ENCODE measurements at regions not wholly inside any gene's neighbourhood (a gene's known extent, or its start where the extent isn't known, plus 50 kb on each side); places are given as distances from the start of the nearest gene placed in this dataset.
"Not testable (repeated sequence)": the region's sequence is repeated elsewhere in the genome, so short reads cannot be mapped to it uniquely, and the experiment has no call there.

GRCh38 chr6:15819841-15820240 is 157.0 kb upstream of the DTNBP1 start:
- TF ChIP-seq, protein P1, sequence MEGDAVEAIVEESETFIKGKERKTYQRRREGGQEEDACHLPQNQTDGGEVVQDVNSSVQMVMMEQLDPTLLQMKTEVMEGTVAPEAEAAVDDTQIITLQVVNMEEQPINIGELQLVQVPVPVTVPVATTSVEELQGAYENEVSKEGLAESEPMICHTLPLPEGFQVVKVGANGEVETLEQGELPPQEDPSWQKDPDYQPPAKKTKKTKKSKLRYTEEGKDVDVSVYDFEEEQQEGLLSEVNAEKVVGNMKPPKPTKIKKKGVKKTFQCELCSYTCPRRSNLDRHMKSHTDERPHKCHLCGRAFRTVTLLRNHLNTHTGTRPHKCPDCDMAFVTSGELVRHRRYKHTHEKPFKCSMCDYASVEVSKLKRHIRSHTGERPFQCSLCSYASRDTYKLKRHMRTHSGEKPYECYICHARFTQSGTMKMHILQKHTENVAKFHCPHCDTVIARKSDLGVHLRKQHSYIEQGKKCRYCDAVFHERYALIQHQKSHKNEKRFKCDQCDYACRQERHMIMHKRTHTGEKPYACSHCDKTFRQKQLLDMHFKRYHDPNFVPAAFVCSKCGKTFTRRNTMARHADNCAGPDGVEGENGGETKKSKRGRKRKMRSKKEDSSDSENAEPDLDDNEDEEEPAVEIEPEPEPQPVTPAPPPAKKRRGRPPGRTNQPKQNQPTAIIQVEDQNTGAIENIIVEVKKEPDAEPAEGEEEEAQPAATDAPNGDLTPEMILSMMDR (conservative IDR thresholded peaks at IDR 0.05), result no peak
- H3K27ac ChIP-seq, result no peak overlapping the region

DNA sequence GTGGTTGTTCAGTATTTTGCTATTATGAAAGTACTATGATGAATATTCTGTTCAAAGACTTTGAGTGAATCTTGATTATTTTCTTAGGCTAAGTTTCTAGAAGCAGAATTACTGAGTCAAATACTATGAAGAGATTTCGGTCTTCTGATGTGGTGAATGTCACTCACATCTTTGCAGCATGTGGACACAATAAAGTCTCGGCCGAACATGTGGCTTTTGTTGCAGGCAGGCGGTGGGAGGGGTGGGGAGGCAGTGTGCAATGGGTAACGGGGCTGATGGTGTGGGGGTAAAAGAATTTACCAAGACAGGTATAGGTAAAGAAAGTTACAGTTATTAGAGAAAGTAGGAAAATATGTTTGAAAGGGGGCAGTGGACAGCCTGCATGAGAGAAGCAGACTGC is 156.4 kb upstream of the DTNBP1 start:
- TF ChIP-seq, protein P1 (conservative IDR thresholded peaks at IDR 0.05), result no peak
- no peak overlapping the region for H3K27ac ChIP-seq

DNA sequence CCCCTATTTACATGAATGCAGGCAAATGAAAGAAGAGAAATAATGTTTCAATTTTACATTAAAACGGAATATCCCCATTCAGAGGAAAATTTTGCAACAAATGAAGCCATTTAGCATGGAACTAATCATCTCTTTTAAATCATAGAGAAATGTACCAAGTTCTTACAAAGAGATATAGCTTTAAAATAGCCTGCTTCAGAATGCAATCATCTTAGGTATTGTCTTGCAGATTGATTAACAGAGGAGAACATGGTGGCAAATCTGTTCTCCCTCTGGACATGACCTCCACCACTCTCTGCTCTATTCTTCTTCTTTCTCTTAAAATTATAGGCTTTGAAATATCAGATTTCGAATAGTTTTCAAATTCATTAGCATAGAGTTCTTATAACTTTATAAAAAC is 155.7 kb upstream of the DTNBP1 start:
- TF ChIP-seq, protein P1 (conservative IDR thresholded peaks at IDR 0.05), result no peak
- H3K27ac ChIP-seq, result no peak overlapping the region

DNA sequence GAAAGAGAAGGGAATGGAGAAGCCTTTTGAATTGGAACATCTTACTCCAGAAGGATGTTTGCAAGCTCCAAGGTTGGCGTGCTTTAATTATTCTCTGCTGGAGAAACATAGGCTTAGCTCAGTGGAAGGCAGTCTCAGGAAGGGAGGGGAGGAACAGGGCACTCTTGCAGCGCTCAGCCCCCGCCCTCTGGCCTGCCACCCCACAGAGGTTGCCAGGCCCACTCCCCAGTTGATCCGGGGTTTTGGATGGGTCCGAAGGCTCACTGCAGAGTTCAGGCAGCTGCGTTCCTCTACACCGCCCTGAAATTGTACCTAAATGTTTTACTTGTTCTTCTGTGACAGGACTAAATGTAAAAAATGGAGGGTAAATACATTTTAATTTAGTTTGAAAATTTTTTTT is 155.2 kb upstream of the DTNBP1 start:
- H3K27ac ChIP-seq, result no peak overlapping the region
- TF ChIP-seq, protein P1 (conservative IDR thresholded peaks at IDR 0.05), result no peak

- no peak overlapping the region for H3K27ac ChIP-seq
- TF ChIP-seq, protein P1 (conservative IDR thresholded peaks at IDR 0.05), result no peak
These were observed 154.3 kb upstream of the DTNBP1 start for GRCh38 chr6:15817100-15817499.

GRCh38 chr6:15816661-15817060 is 153.8 kb upstream of the DTNBP1 start:
- no peak overlapping the region for H3K27ac ChIP-seq
- TF ChIP-seq, protein P1 (conservative IDR thresholded peaks at IDR 0.05), result no peak

- H3K27ac ChIP-seq, result not testable (repeated sequence)
These were observed 150.9 kb upstream of the DTNBP1 start for GRCh38 chr6:15813698-15814097.

- H3K27ac ChIP-seq, result no peak overlapping the region
These were observed 148.3 kb upstream of the DTNBP1 start for GRCh38 chr6:15811107-15811506.

More at GRCh38 chr6:15811107-15811506, 148.3 kb upstream of the DTNBP1 start:
- TF ChIP-seq, protein P1 (conservative IDR thresholded peaks at IDR 0.05), result no peak
